DMS53 treated with DMSO at 0.1 percent for 48 hours (cell line): ENCODE measurements at regions not wholly inside any gene's neighbourhood (a gene's known extent, or its start where the extent isn't known, plus 50 kb on each side); places are given as distances from the start of the nearest gene placed in this dataset.
"Not testable (repeated sequence)": the region's sequence is repeated elsewhere in the genome, so short reads cannot be mapped to it uniquely, and the experiment has no call there.

Source experiments
- DNase-seq: peaks from one replicate; lab custom pipeline; 2025; ENCODE audit not compliant: unreplicated experiment; lab: John Stamatoyannopoulos, UW

DNA sequence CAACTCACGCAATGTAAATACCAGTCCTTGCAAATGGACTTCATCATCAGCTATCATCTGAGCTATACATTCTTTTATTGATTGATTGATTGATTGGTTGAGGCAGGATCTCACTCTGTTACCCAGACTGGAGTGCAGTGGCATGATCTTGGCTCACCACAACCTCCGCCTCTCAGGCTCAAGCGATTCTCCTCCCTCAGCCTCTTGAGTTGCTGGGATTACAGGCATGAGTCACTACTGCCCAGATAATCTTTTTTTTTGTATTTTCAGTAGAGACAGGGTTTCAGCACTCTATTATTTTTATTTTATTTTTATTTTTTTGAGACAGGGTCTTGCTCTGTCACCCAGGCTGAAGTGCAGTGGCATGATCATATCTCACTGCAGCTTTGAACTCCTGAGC lies 369.5 kb downstream of the MAT2B start:
- not testable (repeated sequence) for DNase-seq

DNA sequence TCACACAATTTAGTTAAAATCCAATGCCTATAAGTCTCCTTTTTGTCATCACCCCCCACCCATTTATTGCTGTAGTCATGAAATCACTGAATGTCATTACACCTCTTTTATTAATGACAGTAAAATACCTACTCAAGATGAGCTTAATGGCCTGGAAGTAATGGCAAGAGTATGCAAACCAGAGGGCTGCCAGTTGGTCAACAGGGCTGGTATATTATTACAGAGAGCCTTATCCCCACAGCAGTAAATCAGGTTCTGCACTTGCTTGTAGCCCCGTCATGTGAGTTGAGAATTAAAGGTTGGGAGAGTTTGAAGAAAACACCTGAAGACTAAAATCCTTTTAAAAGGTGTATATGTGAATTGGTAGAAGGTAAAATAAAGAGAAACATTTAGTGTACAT lies 372.4 kb downstream of the MAT2B start:
- DNase-seq: no peak

DNA sequence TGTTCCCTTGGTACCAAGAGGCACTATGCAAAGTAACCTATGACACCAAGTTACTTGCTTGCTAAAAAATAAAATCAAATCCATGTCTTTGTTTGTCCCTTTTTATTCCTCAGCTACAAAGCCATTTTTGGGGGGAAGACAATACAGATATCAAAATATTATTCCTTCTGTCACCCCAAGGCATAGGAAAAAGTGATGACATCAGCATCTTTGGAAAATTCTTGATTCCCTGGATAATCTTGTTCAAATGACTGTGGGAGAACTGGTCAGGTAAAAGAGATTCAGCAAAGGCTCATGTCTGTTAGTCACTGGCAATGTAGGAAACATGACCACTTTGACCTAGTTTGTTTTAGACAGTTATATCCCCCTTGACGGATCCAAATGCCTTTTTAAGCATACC lies 373.1 kb downstream of the MAT2B start:
- no peak for DNase-seq

DNA sequence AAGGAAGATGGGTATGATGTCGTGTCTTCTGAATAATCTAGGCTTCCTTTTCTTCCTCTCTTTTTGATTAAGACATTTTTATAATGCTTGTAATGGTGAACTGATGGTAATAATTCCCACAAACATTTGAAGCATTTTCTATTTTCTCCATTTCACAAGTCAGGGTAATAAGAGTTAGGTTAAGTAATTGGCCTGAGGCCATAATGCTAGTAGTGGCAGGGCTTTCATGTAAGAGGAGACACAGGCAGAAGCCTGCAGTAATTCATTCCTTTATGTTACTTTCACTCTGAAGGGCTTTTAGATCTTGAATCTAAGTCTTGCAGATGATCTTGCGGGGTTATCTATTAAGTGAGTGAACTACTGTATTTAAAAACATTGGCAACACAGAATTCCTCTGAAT lies 374.9 kb downstream of the MAT2B start:
- no peak for DNase-seq

DNA sequence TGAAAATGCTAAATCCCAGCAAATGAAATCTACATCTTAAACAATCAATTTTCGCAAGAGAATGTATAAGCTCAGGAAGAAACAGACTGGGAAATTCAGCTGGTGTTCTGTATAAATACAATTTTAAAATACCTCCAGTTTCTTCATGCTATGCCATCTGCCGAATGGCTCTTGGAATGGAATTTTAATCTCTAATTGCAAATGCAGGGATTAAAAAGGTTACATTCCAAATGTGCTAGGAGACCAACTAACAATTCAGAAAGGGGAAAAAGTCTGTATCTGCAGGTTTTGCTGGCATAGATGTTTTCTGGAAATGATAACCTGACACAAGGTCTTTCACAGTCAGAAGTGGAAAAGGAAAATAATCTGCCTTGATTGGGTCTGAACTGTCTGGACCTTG lies 379.7 kb downstream of the MAT2B start:
- DNase-seq: no peak

DNA sequence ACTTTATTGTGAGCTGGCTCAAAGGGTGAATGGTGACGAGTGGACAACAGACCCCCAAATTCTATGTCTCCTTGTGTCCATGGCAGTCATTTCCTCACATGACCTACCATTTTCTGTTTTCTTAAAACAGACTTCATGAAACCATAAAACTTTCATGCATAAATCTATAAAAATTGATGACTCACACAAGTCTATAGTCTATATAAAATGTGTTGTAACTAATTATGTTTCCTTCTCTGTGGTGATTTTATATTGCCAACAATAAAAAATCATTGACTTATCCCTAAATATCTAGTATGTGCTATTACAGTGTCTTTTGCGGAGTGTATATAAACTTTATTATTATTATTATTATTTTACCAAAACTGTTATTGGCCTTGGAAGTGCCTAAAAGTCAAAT lies 382.4 kb downstream of the MAT2B start:
- DNase-seq: no peak

DNA sequence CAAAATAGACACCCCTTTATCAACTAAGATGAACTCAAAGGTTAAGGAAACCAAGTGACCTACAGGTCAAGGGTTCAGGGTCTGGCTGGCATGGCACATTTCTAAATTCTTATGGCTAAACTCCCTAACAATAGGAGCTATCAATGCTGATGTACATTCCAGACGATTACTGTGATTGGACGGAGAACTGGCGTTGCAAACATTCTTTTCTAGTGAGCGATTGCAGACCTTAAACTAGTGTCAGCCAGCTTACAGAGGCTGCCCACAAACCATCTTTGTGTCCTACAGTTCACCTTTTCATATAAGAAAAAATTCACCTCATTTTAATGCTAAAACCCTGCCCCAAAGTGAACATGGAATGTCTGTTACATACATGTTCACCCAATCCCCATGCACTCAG lies 382.9 kb downstream of the MAT2B start:
- DNase-seq: no peak

DNA sequence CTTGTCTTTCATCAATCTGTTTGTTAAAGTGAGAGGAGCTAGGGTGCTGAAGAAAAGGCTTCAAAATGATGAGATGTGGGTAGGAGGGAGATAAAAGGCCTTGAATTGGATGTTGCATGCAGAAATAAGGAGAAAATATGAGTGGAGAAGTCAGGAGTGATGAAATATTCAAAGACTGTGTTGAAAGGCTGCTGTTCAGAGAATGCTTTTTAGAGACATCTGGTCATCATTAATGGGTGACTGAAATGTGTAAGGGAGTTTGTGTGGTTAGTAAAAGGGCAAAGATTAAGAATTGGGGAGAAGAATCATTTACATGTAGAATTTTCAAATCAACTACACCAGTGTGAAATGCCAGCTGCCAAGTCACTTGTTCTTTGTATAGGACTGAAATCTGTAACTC lies 383.9 kb downstream of the MAT2B start:
- no peak for DNase-seq

DNA sequence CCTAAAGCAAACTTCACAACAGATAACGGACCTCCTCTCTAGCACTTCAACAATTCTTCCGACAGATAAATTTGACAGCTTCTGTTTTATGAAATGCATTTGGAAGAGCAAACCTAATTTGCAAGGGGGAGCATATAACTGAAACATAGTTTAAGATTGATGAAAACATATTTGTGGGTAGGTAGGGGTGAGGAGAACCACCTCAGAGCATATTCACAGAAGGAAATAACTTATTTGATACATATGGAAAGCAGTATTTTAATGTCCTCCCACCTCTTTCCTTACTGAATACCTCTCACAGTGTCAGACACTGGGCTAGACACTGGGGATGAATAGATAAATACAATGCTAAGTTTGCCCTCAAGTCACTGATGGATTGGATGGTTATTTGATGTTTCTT lies 384.8 kb downstream of the MAT2B start:
- no peak for DNase-seq

DNA sequence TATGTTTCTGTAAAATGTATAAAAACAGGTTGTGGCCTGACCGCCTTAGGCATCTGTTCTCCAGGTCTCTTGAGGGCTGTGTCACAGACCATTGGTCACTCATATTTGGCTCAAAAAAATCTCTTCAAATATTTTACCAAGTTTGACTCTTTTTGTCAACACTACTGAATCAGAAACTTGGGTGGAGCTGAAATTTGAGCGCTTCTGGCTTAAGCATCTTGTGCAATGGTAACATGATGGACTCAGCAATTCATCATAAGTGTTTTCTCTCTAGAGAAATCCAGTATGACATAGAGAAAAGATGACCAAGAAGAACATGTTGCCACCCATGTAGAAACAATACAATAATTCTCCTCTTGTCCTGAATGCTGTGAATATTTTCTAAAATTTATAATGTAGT lies 387.9 kb downstream of the MAT2B start:
- DNase-seq: no peak

DNA sequence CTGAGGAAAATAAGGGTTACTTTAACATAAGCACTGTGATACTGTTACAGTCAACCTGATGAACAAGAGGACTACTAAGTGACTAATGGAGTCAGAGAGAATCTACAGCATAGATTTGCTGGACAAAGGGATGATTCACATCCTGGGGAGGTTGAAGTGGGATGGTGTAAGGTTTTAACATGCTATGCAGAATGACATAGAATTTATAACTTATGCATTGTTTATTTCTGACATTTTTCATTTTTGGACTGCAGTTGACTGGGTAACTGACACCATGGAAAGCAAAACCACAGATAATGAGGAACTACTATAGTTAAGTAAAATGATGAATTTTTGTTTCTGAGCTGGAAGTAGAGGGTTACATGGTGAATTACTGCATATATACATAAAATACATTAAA lies 389.2 kb downstream of the MAT2B start:
- no peak for DNase-seq

DNA sequence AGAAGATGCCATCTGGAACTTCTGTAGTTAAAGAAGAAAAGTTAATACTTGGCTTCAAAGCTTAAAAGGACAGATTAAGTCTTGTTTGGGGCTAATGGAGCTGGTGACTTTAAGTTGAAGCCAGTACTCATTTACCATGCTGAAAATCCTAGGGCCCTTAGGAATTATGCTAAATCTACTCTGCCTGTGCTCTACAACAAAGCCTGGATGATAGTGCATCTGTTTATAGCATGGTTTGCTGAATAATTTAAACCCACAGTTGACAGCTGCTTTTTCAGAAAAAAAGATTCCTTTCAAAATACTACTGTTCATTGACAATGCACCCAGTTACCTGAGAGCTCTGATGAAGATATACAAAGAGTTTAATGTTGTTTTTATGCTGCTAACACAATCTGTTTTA lies 393.5 kb downstream of the MAT2B start:
- no peak for DNase-seq

DNA sequence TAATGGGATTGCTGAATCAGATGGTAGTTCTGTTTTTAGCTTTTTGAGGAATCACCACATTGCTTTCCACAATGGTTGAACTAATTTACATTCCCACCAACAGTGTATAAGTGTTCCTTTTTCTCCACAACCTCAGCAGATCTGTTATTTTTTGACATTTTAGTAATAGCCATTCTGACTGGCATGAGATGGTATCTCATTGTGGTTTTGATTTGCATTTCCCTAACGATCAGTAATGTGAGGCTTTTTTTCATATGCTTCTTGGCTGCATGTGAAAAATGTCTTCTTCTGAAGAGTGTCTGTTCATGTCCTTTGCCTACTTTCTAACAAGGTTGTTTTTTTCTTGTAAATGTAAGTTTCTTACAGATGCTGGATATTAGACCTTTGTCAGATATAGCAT lies 402.4 kb downstream of the MAT2B start:
- DNase-seq: not testable (repeated sequence)

DNA sequence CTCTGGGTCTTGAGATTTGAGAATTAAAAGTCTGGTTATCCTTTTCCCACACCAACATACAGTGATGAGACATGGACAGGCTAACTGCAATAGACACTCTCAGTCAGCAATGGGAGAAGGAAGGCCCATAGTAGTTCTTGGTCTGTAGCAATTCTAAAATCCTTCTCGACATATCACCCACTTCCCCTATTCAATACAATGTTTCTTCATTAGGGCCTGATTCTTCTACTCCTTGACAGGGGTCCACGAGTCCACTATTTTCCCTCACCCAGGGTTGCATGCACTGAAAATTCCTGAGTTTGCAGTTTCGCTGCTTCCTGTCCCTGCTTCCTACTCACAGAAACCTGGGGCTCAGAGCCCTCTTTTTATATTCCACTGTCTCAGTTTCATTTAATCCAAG lies 402.8 kb downstream of the MAT2B start:
- DNase-seq: no peak

DNA sequence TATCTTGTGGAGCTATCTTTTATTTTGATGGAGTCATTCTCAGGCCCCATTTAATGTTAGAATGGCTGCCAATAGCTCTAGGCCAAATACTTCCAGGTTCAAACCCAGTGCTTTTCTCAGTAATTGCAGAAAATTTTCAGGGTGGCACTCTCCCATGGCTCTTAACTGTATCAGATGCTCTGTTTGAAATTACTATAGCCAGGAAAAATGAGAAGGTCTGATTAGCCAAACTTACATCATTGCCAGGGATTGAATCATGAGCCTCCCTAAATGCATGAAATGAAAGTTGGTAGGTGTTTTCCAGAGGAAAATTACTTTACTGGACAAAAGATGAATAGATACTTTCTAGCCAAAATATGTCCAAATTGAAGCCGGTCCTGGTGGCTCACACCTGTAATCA lies 404.8 kb downstream of the MAT2B start:
- no peak for DNase-seq

DNA sequence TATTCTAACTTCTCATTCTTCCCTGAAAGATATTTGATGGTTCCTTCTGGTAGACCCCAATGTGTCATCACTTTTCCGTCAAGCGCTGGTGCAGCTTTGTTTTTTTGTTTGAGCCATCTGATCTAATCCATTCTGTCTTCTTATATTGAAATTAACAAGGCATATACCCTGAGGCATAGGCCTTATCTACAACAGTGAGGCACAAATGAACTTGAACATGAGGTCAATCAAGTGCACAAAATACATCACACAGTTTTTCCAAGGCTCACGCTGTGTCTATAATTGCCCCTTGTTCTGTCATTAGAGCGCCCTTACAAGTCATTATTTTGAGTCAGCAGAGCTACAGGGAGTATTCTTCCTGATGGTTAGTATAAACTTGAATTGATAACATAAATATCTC lies 406.6 kb downstream of the MAT2B start:
- no peak for DNase-seq

DNA sequence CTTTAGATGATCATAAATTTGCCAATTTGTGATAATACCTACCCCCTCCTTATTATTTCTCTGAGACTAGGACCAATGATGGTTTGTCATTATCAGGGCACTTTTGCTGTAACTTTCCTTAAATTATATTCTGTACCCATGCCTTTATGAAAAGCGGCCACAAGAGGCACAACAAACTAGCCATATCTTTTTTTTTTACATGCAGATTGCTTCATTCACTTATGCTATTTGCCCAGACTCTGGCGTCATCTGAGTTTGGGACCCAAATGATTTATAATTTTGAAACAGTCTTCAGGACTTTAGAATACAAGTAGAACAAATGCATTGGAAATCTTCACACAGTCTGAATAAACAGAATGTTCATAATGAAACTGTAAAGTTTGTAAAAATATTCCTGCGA lies 408.1 kb downstream of the MAT2B start:
- no peak for DNase-seq

DNA sequence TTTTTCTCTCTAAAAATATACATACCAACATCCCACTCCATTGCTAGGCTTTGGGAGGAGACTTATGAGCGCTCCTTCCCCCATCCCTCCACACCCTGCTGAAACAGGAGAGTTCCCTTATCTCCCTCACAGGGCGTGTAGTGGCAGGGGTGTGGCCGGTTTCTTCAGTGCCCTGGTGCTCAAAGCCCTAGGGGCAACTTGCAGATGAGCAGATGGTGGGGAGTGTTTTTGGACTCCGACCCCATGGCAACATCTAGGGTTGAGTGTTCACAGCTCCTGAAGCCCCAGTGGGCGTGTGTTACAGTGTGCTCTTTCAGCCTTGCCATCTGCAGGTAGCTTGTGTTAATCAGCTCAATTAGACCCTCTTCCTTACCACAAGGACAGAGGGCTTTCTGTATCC lies 409.5 kb downstream of the MAT2B start:
- no peak for DNase-seq

DNA sequence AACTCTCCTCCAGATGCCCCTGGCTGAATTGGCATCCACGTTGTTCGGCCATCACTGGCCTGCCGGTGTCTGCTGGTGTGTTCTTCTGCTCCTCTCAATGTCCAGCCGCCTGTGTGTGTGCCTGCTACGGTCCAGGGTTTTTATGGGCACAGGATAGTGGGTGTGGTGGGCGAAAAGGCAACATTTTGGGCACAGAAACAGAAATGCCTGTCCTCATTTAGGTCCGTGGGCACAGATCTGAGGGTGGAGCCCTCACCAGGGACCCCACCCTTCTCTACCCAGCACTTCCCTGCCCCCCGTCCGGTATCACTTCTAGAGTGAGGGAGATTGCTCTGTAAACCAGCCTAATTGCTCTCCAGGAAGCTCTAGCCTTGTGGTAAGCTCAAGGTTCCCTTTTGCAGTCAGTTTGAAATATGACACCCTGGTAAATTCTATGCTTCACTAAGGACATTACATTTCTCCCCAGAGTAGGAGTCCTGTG lies 410.1 kb downstream of the MAT2B start:
- no peak for DNase-seq

DNA sequence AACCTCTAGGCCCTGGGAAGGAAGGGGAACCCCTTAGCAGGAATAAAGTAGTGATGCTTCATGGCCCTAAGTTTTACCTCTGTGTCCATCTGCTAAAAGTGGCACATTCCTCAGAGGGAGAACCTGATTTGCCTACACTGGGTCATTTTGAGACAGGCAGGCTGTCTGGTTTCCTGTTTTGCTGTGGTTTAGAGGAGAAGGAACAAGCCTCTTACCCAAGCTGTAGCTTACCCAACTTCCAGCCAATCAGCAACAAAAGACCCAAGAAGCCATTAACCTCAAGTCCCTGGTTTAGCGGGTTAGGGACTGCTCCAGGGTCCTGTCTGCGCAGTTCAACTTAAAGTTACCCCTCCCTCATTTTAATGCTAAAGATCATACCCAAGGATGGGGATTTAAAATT lies 411.0 kb downstream of the MAT2B start:
- DNase-seq: no peak

DNA sequence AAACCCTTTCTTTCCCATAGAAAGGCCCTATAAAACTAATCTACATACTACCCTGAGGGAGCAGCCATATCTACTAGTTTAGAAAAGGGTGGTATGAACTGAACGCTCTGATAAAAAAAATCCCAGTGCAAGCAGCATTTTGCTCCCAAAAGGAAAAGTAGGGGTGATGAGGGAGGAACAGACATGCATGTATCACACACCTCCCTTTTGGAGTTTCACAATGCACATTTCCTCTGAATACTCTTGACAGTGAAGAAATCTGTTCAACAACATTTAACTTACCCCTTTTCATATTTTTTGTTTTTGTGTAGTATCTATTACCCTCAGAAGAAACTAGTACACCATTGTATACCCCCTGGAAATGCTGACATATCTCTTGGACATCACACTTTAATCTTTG lies 411.4 kb downstream of the MAT2B start:
- no peak for DNase-seq

DNA sequence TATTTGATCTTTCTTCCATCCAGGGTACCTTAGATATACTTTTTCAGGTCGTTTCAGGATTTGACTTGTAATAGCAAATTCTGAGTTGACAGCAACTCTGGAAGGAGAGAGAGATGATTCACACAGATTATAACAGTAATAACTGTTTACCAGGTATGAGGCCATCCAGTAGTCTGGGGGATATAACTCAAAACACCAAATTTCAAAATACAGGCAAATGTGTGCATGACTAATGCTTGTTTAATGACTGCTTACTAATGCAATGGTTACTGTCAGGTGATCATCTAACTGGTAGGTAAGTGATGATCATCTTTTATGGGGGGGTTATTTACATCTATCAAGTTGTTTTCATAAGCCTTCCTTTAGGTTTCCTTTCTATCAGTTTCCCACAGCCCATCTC lies 412.3 kb downstream of the MAT2B start:
- no peak for DNase-seq

DNA sequence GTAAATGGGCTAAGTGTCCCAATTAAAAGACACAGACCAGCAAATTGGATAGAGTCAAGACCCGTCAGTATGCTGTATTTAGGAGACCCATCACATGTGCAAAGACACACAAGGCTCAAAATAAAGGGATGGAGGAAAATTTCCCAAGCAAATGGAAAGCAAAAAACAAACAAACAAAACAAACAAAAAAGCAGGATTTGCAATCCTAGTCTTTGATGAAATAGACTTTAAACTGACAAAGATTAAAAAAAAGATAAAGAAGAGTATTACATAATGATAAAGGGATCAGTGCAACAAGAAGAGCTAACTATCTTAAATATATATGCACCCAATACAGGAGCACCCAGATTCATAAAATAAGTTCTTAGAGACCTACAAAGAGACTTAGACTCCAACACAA lies 429.6 kb downstream of the MAT2B start:
- DNase-seq: not testable (repeated sequence)

DNA sequence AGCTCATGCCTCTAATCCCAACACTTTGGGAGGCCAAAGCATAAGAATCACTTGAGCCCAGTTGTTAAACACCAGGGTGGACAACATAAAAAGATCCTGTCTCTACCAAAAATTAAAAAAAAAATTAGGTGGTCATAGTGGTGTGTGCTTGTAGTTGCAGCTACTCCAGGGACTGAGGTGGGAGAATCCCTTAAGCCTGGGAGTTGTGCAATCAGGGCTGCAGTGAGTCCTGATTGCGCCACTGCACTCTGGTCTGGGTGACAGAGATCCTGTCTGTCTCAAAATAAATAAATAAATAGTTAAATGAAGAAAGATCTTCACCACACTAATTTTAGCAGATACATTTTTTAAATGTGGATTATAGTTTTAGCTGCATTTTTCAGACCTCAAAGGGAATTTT lies 433.2 kb downstream of the MAT2B start:
- no peak for DNase-seq
